CD4-positive, CD25-positive, alpha-beta regulatory T cell (primary cell): ENCODE measurements at regions not wholly inside any gene's neighbourhood (a gene's known extent, or its start where the extent isn't known, plus 50 kb on each side); places are given as distances from the start of the nearest gene placed in this dataset.
"Not testable (repeated sequence)": the region's sequence is repeated elsewhere in the genome, so short reads cannot be mapped to it uniquely, and the experiment has no call there.

Experiments
- ATAC-seq, 2 donors: fragments of 150-1000 bp; cut with Tn5 transposase; one replicate each; pipeline ENCODE4 v1.10.0; 2021; ENCODE audit warnings: low read depth in 2 of 2, moderate number of reproducible peaks in 2 of 2, moderate library complexity in 1 of 2
- DNase-seq, 3 donors: peaks; one replicate each; pipeline versions ENCODE4 v3.0.0 to v3.0.0-alpha.2; 2012 to 2022; ENCODE audit warnings: mixed read lengths in 1 of 3
- H3K27ac ChIP-seq: one replicate; pipeline ENCODE4 v1.7.0; 2013; ENCODE audit warnings: mild to moderate bottlenecking, low read length; ENCODE audit not compliant: insufficient read depth, poor library complexity, severe bottlenecking
- H3K27me3 ChIP-seq: one replicate; pipeline ENCODE4 v1.7.0; 2013; ENCODE audit warnings: low read length; ENCODE audit not compliant: control insufficient read depth, insufficient read depth
- H3K36me3 ChIP-seq: one replicate; pipeline ENCODE4 v1.7.0; 2013; ENCODE audit warnings: mild to moderate bottlenecking, low read length, moderate library complexity; ENCODE audit not compliant: control insufficient read depth, insufficient read depth
- H3K4me1 ChIP-seq: 2 replicates; pipeline ENCODE4 v1.7.0; 2013; ENCODE audit warnings: mild to moderate bottlenecking, low read length; ENCODE audit not compliant: insufficient read depth, control insufficient read depth, poor library complexity, severe bottlenecking
- H3K4me3 ChIP-seq: one replicate; pipeline ENCODE4 v1.7.0; 2013; ENCODE audit warnings: low read depth, mild to moderate bottlenecking, low read length, moderate library complexity
- H3K9me3 ChIP-seq, 2 experiments: 1 replicate in 1 of 2; 2 replicates in 1 of 2; pipeline ENCODE4 v1.7.0; 2013; ENCODE audit warnings: low read length in 2 of 2, mild to moderate bottlenecking in 1 of 2, moderate library complexity in 1 of 2; ENCODE audit not compliant: control insufficient read depth in 2 of 2
- H3K27ac Mint-ChIP-seq, 3 donors: one replicate each; pipeline ENCODE4 v1.8.0; 2020 to 2022; ENCODE audit warnings: mild to moderate bottlenecking in 3 of 3, mixed read lengths in 3 of 3, moderate library complexity in 2 of 3
- H3K27me3 Mint-ChIP-seq: one replicate; pipeline ENCODE4 v1.8.0; 2022; ENCODE audit warnings: mild to moderate bottlenecking, mixed read lengths
- H3K36me3 Mint-ChIP-seq: one replicate; pipeline ENCODE4 v1.8.0; 2020; ENCODE audit warnings: mixed read lengths
- H3K4me1 Mint-ChIP-seq, 4 donors: one replicate each; pipeline ENCODE4 v1.8.0; 2020 to 2022; ENCODE audit warnings: mixed read lengths in 4 of 4, mild to moderate bottlenecking in 1 of 4
- H3K4me3 Mint-ChIP-seq, 4 donors: one replicate each; pipeline ENCODE4 v1.8.0; 2020 to 2022; ENCODE audit warnings: mild to moderate bottlenecking in 4 of 4, mixed read lengths in 4 of 4, moderate library complexity in 3 of 4
- H3K9me3 Mint-ChIP-seq, 7 donors: one replicate each; pipeline ENCODE4 v1.8.0; 2020 to 2022; ENCODE audit warnings: mixed read lengths in 7 of 7, mild to moderate bottlenecking in 3 of 7, moderate library complexity in 2 of 7

GRCh38 chr10:109587366-109587765 is 335.9 kb downstream of the XPNPEP1 start:
- Mint-ChIP-seq H3K4me1 (no peaks in the 10 kb centered on the region), H3K9me3 (peaks cover 0 to 11% (median 2%) of the 10 kb centered on the region in 7 donors), H3K27ac (no peak overlapping the region), H3K27me3 (no peaks in the 10 kb centered on the region), H3K4me3 (no peak overlapping the region), H3K36me3 (no peaks in the 10 kb centered on the region)
- H3K9me3 ChIP-seq = no peaks in the 10 kb centered on the region
- H3K4me1 ChIP-seq = no peaks in the 10 kb centered on the region
- peaks cover 1% of the 10 kb centered on the region for H3K27me3 ChIP-seq
- H3K4me3 ChIP-seq = no peak overlapping the region
- ATAC-seq = no peak
- H3K27ac ChIP-seq = no peak overlapping the region
- no peak for DNase-seq
- no peaks in the 10 kb centered on the region for H3K36me3 ChIP-seq

- DNase-seq (no peak), ATAC-seq (no peak)
- Mint-ChIP-seq H3K36me3 (no peaks in the 10 kb centered on the region), H3K4me1 (no peaks in the 10 kb centered on the region), H3K4me3 (no peak overlapping the region), H3K27me3 (no peaks in the 10 kb centered on the region), H3K27ac (no peak overlapping the region), H3K9me3 (peaks cover 0 to 10% (median 3%) of the 10 kb centered on the region in 7 donors)
- Histone ChIP-seq H3K4me1 (no peaks in the 10 kb centered on the region), H3K27me3 (no peaks in the 10 kb centered on the region), H3K36me3 (no peaks in the 10 kb centered on the region), H3K4me3 (no peak overlapping the region), H3K9me3 (no peaks in the 10 kb centered on the region), H3K27ac (no peak overlapping the region)
Observed at GRCh38 chr10:109556399-109556798, 366.9 kb downstream of the XPNPEP1 start.

GRCh38 chr10:109542050-109542603 is 381.2 kb downstream of the XPNPEP1 start:
- not testable (repeated sequence) for H3K36me3 ChIP-seq, H3K27ac Mint-ChIP-seq, H3K4me3 ChIP-seq, H3K27me3 ChIP-seq, H3K27me3 Mint-ChIP-seq, H3K4me1 ChIP-seq, ATAC-seq, H3K36me3 Mint-ChIP-seq, H3K4me1 Mint-ChIP-seq, H3K27ac ChIP-seq, H3K4me3 Mint-ChIP-seq, DNase-seq, H3K9me3 ChIP-seq
- H3K9me3 Mint-ChIP-seq = peaks cover 0 to 10% (median 2%) of the 10 kb centered on the region in 7 donors

GRCh38 chr10:109534193-109534592 is 389.1 kb downstream of the XPNPEP1 start:
- H3K27me3 ChIP-seq = no peaks in the 10 kb centered on the region
- no peak overlapping the region for H3K27ac ChIP-seq
- Mint-ChIP-seq H3K27ac (no peak overlapping the region), H3K4me1 (no peaks in the 10 kb centered on the region), H3K4me3 (no peak overlapping the region), H3K36me3 (no peaks in the 10 kb centered on the region), H3K9me3 (peaks cover 6 to 22% (median 7%) of the 10 kb centered on the region in 7 donors), H3K27me3 (no peaks in the 10 kb centered on the region)
- H3K4me1 ChIP-seq = no peaks in the 10 kb centered on the region
- ATAC-seq (no peak), DNase-seq (no peak)
- H3K9me3 ChIP-seq = peaks cover 0 to 15% of the 10 kb centered on the region in 2 experiments
- H3K36me3 ChIP-seq = no peaks in the 10 kb centered on the region
- no peak overlapping the region for H3K4me3 ChIP-seq

DNA sequence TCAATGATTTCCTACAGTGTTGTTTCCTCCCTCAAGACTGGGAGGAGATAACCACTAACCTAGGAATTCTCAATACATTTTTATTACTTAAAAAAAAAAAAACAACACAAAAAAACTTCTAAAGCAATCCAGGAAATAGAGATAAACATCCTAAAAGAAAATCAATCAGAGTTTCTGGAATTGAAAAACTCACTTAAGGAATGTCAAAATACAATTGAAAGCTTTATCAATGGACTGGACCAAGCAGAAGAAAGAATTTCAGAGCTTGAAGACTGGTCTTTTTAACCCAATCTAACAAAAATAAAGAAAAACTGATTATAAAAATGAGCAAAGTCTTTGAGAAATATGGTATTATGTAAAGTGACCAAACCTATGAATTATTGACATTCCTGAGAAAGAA is 394.1 kb downstream of the XPNPEP1 start:
- no peaks in the 10 kb centered on the region for H3K36me3 Mint-ChIP-seq
- no peaks in the 10 kb centered on the region for H3K4me1 ChIP-seq
- no peaks in the 10 kb centered on the region for H3K36me3 ChIP-seq
- peaks cover 0 to 30% of the 10 kb centered on the region in 2 experiments for H3K9me3 ChIP-seq
- H3K4me3 ChIP-seq = no peak overlapping the region
- H3K27me3 Mint-ChIP-seq = no peaks in the 10 kb centered on the region
- H3K27ac Mint-ChIP-seq = no peak overlapping the region
- ATAC-seq = no peak
- H3K27ac ChIP-seq = no peak overlapping the region
- H3K4me3 Mint-ChIP-seq = no peak overlapping the region
- no peak for DNase-seq
- H3K27me3 ChIP-seq = no peaks in the 10 kb centered on the region
- H3K4me1 Mint-ChIP-seq = no peaks in the 10 kb centered on the region
- peaks cover 0 to 27% (median 9%) of the 10 kb centered on the region in 7 donors for H3K9me3 Mint-ChIP-seq

DNA sequence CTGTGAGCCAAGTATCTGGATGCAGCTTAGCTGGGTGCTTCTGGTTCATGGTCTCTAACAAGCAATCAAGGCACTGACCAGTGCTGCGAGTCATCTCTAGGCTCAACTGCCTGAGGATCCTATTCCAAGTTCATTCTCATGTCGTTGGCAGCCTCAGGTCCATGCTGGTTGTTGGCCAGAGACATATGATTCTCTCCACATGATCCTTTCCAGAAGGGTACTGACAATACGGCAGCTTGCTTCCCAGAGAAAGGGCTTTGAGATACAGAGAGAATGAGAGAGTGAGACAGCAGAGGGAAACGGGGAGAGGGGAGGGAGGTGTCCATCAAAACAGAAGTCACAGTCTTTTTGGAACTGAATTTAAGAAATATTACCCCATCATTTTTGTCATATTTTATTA is 405.6 kb downstream of the XPNPEP1 start:
- H3K4me1 Mint-ChIP-seq = no peaks in the 10 kb centered on the region
- Histone ChIP-seq H3K27me3 (no peaks in the 10 kb centered on the region), H3K4me1 (no peaks in the 10 kb centered on the region), H3K9me3 (no peaks in the 10 kb centered on the region), H3K36me3 (no peaks in the 10 kb centered on the region), H3K27ac (no peak overlapping the region), H3K4me3 (no peak overlapping the region)
- H3K27ac Mint-ChIP-seq = no peak overlapping the region
- no peaks in the 10 kb centered on the region for H3K36me3 Mint-ChIP-seq
- no peaks in the 10 kb centered on the region for H3K27me3 Mint-ChIP-seq
- H3K9me3 Mint-ChIP-seq = peaks cover 0 to 9% (median 3%) of the 10 kb centered on the region in 7 donors
- no peak overlapping the region for H3K4me3 Mint-ChIP-seq
- DNase-seq (no peak), ATAC-seq (no peak)

DNA sequence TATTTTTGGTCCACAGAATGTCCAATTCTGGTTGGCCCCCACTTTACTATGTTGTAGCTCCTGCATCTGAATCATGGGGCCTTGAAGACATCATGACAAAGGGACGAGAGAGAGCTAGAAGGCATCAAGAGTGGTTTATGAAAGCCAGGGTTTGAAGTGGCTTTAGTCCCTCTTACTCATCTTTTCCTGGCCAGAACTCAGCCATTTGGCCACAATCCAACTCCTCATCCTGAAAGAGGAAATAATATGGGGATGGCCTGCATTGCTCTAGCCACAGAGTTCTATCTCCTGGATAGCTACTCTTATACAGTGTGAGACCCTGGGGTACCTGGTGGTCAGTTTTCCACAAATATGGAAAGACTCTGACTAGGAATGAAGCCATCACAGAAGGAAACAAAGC is 418.9 kb downstream of the XPNPEP1 start:
- ATAC-seq = no peak
- Mint-ChIP-seq H3K4me1 (no peaks in the 10 kb centered on the region), H3K27me3 (peaks cover 5% of the 10 kb centered on the region), H3K9me3 (peaks cover 0 to 13% (median 2%) of the 10 kb centered on the region in 7 donors), H3K36me3 (no peaks in the 10 kb centered on the region), H3K27ac (no peak overlapping the region), H3K4me3 (no peak overlapping the region)
- no peak overlapping the region for H3K4me3 ChIP-seq
- DNase-seq = no peak
- no peaks in the 10 kb centered on the region for H3K27me3 ChIP-seq
- H3K4me1 ChIP-seq = no peaks in the 10 kb centered on the region
- no peak overlapping the region for H3K27ac ChIP-seq
- H3K9me3 ChIP-seq = no peaks in the 10 kb centered on the region
- H3K36me3 ChIP-seq = no peaks in the 10 kb centered on the region

DNA sequence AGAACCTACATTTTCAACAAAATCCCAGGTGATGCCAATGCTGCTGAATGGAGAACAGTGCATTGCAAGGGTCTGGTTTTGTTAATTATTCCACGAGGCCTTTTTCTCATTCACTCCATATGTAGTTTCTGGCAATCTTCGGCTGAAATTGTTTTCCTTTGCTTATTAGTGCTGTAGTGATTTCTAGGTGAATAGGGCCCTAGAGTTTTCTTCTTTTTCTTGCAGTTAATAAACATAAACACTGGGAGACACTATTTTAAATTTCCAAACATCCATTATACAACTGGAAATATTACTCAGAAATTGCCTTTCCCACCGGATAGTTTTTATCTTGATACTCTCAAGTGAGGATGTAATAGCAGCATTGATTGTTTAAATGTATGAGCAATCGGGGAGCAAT is 435.6 kb downstream of the XPNPEP1 start:
- Histone ChIP-seq H3K27ac (no peak overlapping the region), H3K36me3 (no peaks in the 10 kb centered on the region), H3K4me1 (no peaks in the 10 kb centered on the region), H3K9me3 (no peaks in the 10 kb centered on the region), H3K27me3 (no peaks in the 10 kb centered on the region), H3K4me3 (no peak overlapping the region)
- H3K9me3 Mint-ChIP-seq = peaks cover 0 to 5% (median 3%) of the 10 kb centered on the region in 7 donors
- no peaks in the 10 kb centered on the region for H3K36me3 Mint-ChIP-seq
- H3K27me3 Mint-ChIP-seq = no peaks in the 10 kb centered on the region
- no peak overlapping the region for H3K27ac Mint-ChIP-seq
- DNase-seq = no peak
- no peak overlapping the region for H3K4me3 Mint-ChIP-seq
- no peak for ATAC-seq
- no peaks in the 10 kb centered on the region for H3K4me1 Mint-ChIP-seq
